ENCODE measurements at regions not wholly inside any gene's neighbourhood (a gene's known extent, or its start where the extent isn't known, plus 50 kb on each side); places are given as distances from the start of the nearest gene placed in this dataset.

DNA sequence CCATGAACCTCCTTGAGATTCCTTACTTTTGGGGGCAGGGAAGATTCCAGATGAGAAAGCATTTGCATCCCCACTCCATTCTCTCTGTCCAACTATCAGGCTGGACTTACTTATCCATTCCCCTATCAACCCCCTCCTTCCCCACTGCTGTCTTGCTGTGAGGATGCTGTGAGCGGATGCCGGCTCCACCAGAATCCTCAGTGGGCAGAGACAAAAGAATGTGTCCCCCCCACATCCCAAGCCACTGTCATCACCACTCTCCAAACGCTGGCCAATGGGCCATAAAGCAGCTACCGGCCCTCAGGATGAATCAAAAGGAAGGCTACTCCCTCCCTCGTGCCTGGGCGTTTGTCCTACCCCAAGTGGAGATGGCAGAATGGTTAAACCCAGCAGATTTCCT lies 173.0 kb upstream of the NTF3 start:
- no peaks in the 10 kb centered on the region for H3K9me3 ChIP-seq (ENCODE audit: control insufficient read depth, low read depth, low read length)
- H3K27me3 ChIP-seq (ENCODE audit: control insufficient read depth, insufficient read depth, low read length): no peaks in the 10 kb centered on the region
- H3K27ac ChIP-seq (ENCODE audit: low read length): no peak overlapping the region
- WGBS (ENCODE audit: insufficient coverage, low lambda C conversion rate): no CpG with 5 or more reads among the region's 6 CpGs
- no peak for DNase-seq
- no peak overlapping the region for H3K4me3 ChIP-seq (ENCODE audit: low read length)
- peaks cover 19% of the 10 kb centered on the region for H3K4me1 ChIP-seq (ENCODE audit: control insufficient read depth, insufficient read depth, low read length)
- H3K36me3 ChIP-seq (ENCODE audit: control insufficient read depth, insufficient read depth, low read length): no peaks in the 10 kb centered on the region

DNA sequence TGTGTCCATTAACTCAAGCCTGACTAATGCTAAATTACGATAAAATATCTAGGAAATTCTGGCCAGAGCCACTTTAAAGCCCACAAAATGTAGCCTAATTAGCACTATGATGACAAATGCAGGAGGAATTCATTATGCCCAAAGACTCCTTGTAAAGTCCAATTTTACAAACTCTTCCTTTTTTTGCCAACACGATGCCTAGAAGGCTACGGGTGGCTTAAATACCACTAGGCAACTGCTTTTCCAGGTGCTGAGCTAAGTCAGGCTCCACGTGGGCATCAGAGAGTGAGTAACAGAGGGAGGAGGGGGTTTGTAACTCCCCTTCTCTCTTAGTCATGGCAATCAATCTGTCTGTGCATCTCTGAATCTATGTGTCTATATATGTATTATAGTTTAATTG lies 172.4 kb upstream of the NTF3 start:
- WGBS (ENCODE audit: insufficient coverage, low lambda C conversion rate): no CpG with 5 or more reads among the region's 4 CpGs
- Histone ChIP-seq H3K27me3 (ENCODE audit: control insufficient read depth, insufficient read depth, low read length) (no peaks in the 10 kb centered on the region), H3K9me3 (ENCODE audit: control insufficient read depth, low read depth, low read length) (no peaks in the 10 kb centered on the region), H3K36me3 (ENCODE audit: control insufficient read depth, insufficient read depth, low read length) (no peaks in the 10 kb centered on the region), H3K4me1 (ENCODE audit: control insufficient read depth, insufficient read depth, low read length) (peaks cover 19% of the 10 kb centered on the region), H3K27ac (ENCODE audit: low read length) (no peak overlapping the region), H3K4me3 (ENCODE audit: low read length) (no peak overlapping the region)
- no peak for DNase-seq

DNA sequence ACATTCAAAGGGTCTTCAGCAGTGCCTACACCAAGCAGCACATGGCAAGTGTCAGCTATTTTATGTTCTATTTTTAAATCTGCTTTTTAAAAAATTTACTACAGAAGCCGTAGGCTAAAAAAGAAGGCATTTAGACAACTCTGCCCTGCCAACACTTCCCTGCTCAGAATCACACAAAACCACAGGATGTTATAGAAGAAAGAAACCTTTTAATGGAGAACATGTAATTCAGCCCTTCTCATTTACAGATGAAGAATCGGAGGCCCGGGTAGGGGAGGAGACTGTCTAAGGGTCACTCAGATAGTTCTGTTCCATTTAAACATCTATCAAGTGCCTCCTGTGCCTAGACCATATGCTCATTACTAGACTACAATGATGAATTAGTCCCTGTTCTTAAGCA lies 171.8 kb upstream of the NTF3 start:
- Histone ChIP-seq H3K4me1 (ENCODE audit: control insufficient read depth, insufficient read depth, low read length) (peaks cover 19% of the 10 kb centered on the region), H3K9me3 (ENCODE audit: control insufficient read depth, low read depth, low read length) (no peaks in the 10 kb centered on the region), H3K36me3 (ENCODE audit: control insufficient read depth, insufficient read depth, low read length) (no peaks in the 10 kb centered on the region), H3K27me3 (ENCODE audit: control insufficient read depth, insufficient read depth, low read length) (no peaks in the 10 kb centered on the region), H3K4me3 (ENCODE audit: low read length) (no peak overlapping the region), H3K27ac (ENCODE audit: low read length) (no peak overlapping the region)
- WGBS (ENCODE audit: insufficient coverage, low lambda C conversion rate): no CpG with 5 or more reads among the region's 3 CpGs
- no peak for DNase-seq

DNA sequence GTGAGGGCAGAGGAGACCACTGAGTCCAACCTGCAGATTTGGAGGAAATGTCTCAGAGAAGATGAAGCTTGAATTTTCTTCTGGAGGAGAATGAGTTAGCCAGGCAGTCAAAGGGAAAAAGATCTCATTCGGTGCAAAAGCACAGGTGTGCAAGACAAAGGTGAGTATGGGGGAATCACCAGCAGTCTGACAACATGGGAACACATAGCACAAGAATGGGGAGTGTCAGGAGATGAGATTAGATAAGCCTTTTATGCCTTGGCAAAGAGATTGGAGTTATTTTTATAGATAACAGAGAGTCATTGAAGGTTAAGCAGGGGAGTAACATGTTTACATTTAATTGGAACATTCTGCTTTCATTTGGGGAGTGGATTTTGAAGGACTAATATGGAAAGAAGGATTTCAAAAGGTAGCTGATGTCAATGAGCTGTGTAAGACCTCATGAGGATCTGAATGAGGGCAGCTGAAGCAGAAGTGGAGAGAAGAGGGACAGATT lies 171.3 kb upstream of the NTF3 start:
- Histone ChIP-seq H3K4me3 (ENCODE audit: low read length) (no peak overlapping the region), H3K36me3 (ENCODE audit: control insufficient read depth, insufficient read depth, low read length) (no peaks in the 10 kb centered on the region), H3K27me3 (ENCODE audit: control insufficient read depth, insufficient read depth, low read length) (no peaks in the 10 kb centered on the region), H3K9me3 (ENCODE audit: control insufficient read depth, low read depth, low read length) (no peaks in the 10 kb centered on the region), H3K27ac (ENCODE audit: low read length) (no peak overlapping the region), H3K4me1 (ENCODE audit: control insufficient read depth, insufficient read depth, low read length) (peaks cover 19% of the 10 kb centered on the region)
- no CpG with 5 or more reads among the region's 1 CpG for WGBS (ENCODE audit: insufficient coverage, low lambda C conversion rate)
- peak in 1 of 2 donors; percentile 20 for DNase-seq

DNA sequence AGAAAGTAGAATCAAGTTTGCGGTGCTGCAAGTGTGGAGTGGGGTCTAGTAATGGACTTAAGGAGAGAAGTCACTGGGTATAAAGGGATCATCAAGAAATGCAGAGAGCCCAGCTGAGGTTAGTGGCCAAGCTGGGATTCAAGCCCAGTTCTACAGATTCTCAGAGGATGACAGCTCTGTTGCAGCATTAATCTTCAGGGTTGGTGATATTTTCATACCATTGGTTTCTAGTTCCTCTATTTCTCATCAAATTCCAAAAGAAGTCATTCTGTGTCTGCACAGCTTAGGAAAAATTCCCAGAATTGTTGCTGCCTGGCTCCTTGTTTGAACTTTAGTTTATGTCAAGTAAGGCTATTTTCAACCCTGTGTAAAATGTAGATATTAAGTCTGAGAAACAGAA lies 169.5 kb upstream of the NTF3 start:
- H3K36me3 ChIP-seq (ENCODE audit: control insufficient read depth, insufficient read depth, low read length): no peaks in the 10 kb centered on the region
- H3K4me3 ChIP-seq (ENCODE audit: low read length): no peak overlapping the region
- no peaks in the 10 kb centered on the region for H3K27me3 ChIP-seq (ENCODE audit: control insufficient read depth, insufficient read depth, low read length)
- no peak overlapping the region for H3K27ac ChIP-seq (ENCODE audit: low read length)
- WGBS (ENCODE audit: insufficient coverage, low lambda C conversion rate): no CpG with 5 or more reads among the region's 1 CpG
- H3K4me1 ChIP-seq (ENCODE audit: control insufficient read depth, insufficient read depth, low read length): peaks cover 19% of the 10 kb centered on the region
- no peaks in the 10 kb centered on the region for H3K9me3 ChIP-seq (ENCODE audit: control insufficient read depth, low read depth, low read length)
- DNase-seq: no peak

DNA sequence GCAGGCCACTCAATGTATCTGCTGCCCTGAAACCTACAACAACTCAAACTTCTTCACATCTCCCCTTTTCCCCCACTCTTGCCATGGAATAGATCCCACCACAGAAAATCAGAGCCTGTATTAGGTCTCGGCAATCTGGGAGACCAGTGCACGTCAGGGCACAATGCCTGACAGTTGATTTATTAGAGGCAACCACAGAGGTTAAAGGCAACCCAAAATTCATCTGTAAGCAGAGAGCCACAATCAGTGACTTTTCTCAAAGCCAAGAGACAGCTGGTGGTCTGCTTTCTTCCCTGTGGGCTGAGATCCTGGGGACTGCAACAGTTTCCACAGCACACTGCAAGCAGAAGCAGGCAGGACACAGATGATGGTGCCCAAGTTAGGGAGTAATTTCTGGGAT lies 169.0 kb upstream of the NTF3 start:
- peaks cover 19% of the 10 kb centered on the region for H3K4me1 ChIP-seq (ENCODE audit: control insufficient read depth, insufficient read depth, low read length)
- no peaks in the 10 kb centered on the region for H3K36me3 ChIP-seq (ENCODE audit: control insufficient read depth, insufficient read depth, low read length)
- H3K27me3 ChIP-seq (ENCODE audit: control insufficient read depth, insufficient read depth, low read length): no peaks in the 10 kb centered on the region
- DNase-seq: no peak
- H3K4me3 ChIP-seq (ENCODE audit: low read length): no peak overlapping the region
- no CpG with 5 or more reads among the region's 2 CpGs for WGBS (ENCODE audit: insufficient coverage, low lambda C conversion rate)
- H3K9me3 ChIP-seq (ENCODE audit: control insufficient read depth, low read depth, low read length): no peaks in the 10 kb centered on the region
- no peak overlapping the region for H3K27ac ChIP-seq (ENCODE audit: low read length)

DNA sequence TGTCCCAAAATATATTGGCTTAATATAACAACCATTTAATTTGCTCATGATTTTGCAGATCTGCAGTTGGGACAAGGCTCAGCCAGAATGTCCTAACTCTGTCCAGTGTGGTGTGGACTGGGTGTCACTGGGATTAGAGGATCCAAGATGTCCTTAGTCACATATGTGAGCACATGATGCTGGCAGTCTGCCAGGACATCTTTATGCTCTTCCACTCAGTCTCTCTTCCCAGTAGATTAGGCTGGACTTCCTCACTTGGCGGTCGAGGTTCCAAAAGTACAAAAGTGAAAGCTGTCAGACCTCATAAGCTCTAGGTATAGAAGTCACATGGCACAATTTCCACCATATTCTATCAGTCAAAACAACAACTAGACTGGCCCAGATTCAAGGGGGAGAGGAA lies 167.9 kb upstream of the NTF3 start:
- no peak overlapping the region for H3K27ac ChIP-seq (ENCODE audit: low read length)
- H3K9me3 ChIP-seq (ENCODE audit: control insufficient read depth, low read depth, low read length): no peaks in the 10 kb centered on the region
- H3K27me3 ChIP-seq (ENCODE audit: control insufficient read depth, insufficient read depth, low read length): no peaks in the 10 kb centered on the region
- WGBS (ENCODE audit: insufficient coverage, low lambda C conversion rate): no CpG with 5 or more reads among the region's 2 CpGs
- peaks cover 28% of the 10 kb centered on the region for H3K4me1 ChIP-seq (ENCODE audit: control insufficient read depth, insufficient read depth, low read length)
- no peaks in the 10 kb centered on the region for H3K36me3 ChIP-seq (ENCODE audit: control insufficient read depth, insufficient read depth, low read length)
- peak; percentile 82 to 89 for DNase-seq
- H3K4me3 ChIP-seq (ENCODE audit: low read length): no peak overlapping the region

DNA sequence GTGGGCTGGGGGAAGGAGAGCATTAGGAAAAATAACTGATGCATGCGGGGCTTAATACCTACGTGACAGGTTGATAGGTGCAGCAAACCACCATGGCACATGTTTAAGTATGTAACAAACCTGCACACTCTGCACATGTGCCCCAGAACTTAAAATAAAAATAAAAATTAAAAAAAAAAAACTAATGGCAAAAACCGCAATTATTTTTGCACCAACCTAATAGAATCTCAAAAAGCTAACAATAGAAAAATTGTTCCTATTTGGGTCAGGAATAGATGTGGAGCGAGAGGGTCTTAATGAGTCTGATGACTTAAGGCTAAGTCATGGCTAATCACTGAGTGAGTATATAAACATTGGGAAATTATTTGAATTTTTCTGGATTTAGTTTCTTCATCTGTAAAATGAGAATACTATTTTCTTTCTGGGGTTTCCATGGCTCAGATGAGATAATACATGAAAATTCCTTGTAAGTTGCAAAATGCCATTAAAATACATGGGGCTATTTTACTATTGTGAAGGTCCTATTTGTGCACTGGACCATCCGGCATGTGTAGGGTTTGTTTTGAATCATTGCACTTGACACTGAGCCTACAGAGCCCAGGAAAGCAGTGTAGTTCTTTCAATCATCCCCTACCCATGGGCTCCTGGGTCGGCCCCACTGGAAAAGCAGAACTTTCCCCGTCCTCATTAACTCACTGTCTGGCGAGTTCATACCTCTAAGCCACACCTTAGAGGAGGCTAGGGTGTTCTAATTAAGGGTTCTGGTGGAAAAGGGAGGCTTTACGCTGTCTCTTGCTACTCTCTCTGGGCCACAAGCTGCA lies 164.1 kb upstream of the NTF3 start:
- 90% methylated on average over 6 of the region's 9 CpGs for WGBS (ENCODE audit: insufficient coverage, low lambda C conversion rate)
- no peak for DNase-seq
- H3K27ac ChIP-seq (ENCODE audit: low read length): no peak overlapping the region
- H3K9me3 ChIP-seq (ENCODE audit: control insufficient read depth, low read depth, low read length): no peaks in the 10 kb centered on the region
- H3K27me3 ChIP-seq (ENCODE audit: control insufficient read depth, insufficient read depth, low read length): no peaks in the 10 kb centered on the region
- no peak overlapping the region for H3K4me3 ChIP-seq (ENCODE audit: low read length)
- H3K36me3 ChIP-seq (ENCODE audit: control insufficient read depth, insufficient read depth, low read length): no peaks in the 10 kb centered on the region
- peaks cover 28% of the 10 kb centered on the region for H3K4me1 ChIP-seq (ENCODE audit: control insufficient read depth, insufficient read depth, low read length)

DNA sequence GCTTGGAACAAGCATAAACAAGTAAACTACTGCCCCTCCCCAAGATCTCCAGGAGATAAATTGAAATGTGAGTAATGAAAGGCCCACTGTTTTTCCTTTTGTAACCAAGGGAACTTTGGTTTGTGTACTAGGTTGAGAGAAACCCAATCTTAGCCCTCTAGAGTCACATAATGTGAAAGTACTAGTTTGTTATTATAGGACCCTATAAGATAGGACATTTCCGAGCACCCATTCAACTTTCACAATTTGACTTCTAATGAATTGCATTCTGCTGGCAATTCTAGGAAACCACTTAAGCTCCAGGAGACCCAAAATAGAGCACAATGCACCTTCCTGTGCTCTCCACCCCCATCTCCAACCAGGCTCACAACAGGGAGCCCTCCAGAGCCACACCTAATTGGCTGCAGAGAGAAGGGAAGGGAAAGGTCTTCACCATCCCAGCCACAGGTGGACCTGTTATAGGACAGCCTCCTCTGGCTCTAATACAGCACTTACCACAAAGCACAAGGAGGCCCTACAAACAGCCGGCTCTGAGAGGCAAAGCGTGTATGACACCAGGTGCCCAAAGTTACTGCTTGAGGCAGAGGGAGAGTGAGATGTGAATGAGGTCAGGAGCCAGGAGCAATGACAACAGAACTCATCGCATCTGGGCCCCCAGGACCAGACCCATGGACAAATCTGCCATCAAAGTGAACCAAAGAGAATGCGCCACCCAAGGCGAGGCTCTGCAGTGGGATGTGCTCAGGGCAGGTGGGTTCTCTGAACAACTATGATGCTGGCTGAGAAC lies 163.3 kb upstream of the NTF3 start:
- no peaks in the 10 kb centered on the region for H3K36me3 ChIP-seq (ENCODE audit: control insufficient read depth, insufficient read depth, low read length)
- no peaks in the 10 kb centered on the region for H3K9me3 ChIP-seq (ENCODE audit: control insufficient read depth, low read depth, low read length)
- WGBS (ENCODE audit: insufficient coverage, low lambda C conversion rate): 53% methylated on average over 2 of the region's 6 CpGs
- no peaks in the 10 kb centered on the region for H3K27me3 ChIP-seq (ENCODE audit: control insufficient read depth, insufficient read depth, low read length)
- no peak overlapping the region for H3K4me3 ChIP-seq (ENCODE audit: low read length)
- DNase-seq: no peak
- H3K27ac ChIP-seq (ENCODE audit: low read length): no peak overlapping the region
- peaks cover 31% of the 10 kb centered on the region for H3K4me1 ChIP-seq (ENCODE audit: control insufficient read depth, insufficient read depth, low read length)

DNA sequence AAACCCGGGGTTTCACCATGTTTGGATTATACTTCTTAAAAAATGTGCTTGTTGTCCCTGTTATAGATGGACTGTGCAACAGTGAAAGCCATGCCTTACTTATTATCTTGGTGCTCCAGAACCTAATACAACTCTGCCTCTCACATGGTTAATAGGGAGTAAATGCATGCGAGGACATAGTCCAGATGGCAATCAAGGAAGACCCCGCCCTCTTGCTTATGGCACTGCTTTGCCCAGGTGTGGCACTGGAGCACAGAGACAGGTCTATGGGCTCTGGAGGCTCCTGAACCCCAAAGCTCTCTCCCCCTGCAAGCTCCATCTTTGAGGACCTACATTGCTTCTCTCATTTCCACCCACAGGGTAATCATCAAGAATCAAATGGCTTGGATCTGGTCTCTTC lies 162.1 kb upstream of the NTF3 start:
- Histone ChIP-seq H3K36me3 (ENCODE audit: control insufficient read depth, insufficient read depth, low read length) (no peaks in the 10 kb centered on the region), H3K27me3 (ENCODE audit: control insufficient read depth, insufficient read depth, low read length) (no peaks in the 10 kb centered on the region), H3K27ac (ENCODE audit: low read length) (no peak overlapping the region), H3K4me1 (ENCODE audit: control insufficient read depth, insufficient read depth, low read length) (peaks cover 42% of the 10 kb centered on the region), H3K9me3 (ENCODE audit: control insufficient read depth, low read depth, low read length) (no peaks in the 10 kb centered on the region), H3K4me3 (ENCODE audit: low read length) (no peak overlapping the region)
- peak; percentile 45 to 59 for DNase-seq
- no CpG with 5 or more reads among the region's 3 CpGs for WGBS (ENCODE audit: insufficient coverage, low lambda C conversion rate)
